ENCODE measurements at regions not wholly inside any gene's neighbourhood (a gene's known extent, or its start where the extent isn't known, plus 50 kb on each side); places are given as distances from the start of the nearest gene placed in this dataset.

- no peak for DNase-seq (ENCODE audit: low read depth)
Observed at GRCh38 chr15:93162560-93162959, 73.5 kb upstream of the RGMA start.

DNA sequence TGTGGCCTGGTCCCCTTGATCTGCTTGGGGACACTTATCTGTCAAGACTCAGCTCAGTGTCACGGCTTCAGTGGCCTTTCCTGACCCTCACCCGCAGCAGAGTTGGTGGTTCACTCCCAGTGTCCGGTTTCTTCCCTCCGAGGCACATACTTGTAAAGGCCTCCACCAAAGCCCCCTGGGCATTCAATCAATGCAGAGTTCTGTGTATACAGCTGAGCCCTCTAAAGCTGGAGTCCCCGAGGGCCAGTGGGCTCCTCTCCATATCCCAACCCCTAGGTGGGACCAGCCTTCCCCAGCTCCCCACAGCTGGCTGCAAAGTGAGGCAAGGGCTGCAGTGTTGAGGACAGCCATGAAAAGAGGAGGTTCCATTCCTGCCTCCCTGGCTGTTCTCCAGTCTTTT lies 70.9 kb upstream of the RGMA start:
- DNase-seq (ENCODE audit: low read depth): no peak

- no peak for DNase-seq (ENCODE audit: low read depth)
Observed at GRCh38 chr15:93158097-93158900, 69.3 kb upstream of the RGMA start.

DNA sequence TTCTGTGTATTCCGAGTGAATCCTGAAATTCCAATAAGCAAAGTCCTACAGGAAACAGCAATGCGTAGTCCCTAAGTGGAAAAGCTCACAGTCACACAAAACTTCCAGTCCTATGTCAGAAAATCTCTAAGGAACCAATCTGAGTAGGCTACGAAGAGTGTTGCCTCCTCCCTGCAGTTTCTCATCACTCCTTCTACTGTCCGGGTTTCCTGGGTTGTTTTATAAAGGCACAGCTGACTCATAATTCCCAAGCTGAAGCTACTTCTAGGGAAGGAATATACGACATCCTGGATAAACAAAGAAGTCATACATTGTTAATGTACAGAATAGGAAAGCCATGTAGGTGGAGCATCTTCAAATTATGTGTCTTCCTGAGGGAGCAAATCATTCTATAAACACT lies 65.7 kb upstream of the RGMA start:
- DNase-seq (ENCODE audit: low read depth): no peak

- no peak for DNase-seq (ENCODE audit: low read depth)
Observed at GRCh38 chr15:93152951-93153350, 63.9 kb upstream of the RGMA start.

- DNase-seq (ENCODE audit: low read depth): no peak
Observed at GRCh38 chr15:93152360-93152759, 63.3 kb upstream of the RGMA start.

GRCh38 chr15:93150910-93151881 lies 62.2 kb upstream of the RGMA start:
- DNase-seq (ENCODE audit: low read depth): no peak

DNA sequence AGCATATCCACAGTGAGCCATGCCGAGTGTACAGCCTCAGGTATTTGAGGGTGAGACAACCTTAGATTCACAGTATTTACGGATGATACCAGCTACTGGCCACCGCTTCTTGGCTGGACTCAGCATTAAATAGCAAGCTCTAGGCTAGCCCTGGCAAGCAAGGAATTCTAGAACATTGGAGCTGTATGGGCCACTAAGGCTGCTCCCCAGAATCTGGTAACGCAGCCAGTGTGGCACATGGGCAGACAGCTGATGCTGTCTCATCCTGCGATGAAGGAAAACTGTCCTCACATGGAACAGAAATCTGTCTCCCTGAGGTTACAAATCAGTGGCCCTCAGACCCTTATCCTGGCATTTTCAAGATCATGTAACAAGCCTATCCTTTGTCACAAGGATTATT lies 57.6 kb upstream of the RGMA start:
- DNase-seq (ENCODE audit: low read depth): no peak

DNA sequence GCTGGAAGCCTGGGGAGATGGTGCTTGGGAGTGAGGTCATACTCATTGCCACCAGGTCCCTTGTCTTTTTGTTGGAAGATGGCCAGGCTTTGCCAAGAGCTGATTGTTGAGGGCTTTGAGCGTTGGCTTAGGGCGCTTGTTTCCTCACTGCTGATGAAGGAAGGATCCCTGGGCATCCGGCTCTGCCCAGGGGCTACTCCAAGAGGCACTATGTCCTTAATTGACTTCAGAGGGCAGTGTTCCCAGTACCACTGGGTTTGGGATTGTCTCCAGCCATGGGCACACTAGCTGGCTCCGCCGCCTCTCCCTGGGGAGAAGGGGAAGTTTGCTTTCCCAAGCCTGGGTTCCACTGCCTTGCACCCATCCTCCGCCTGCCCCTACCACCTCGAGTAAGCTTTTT lies 57.2 kb upstream of the RGMA start:
- no peak for DNase-seq (ENCODE audit: low read depth)

GRCh38 chr15:93144463-93145236 lies 55.6 kb upstream of the RGMA start:
- no peak for DNase-seq (ENCODE audit: low read depth)

- no peak for DNase-seq (ENCODE audit: low read depth)
Observed at GRCh38 chr15:93143186-93143585, 54.2 kb upstream of the RGMA start.

DNA sequence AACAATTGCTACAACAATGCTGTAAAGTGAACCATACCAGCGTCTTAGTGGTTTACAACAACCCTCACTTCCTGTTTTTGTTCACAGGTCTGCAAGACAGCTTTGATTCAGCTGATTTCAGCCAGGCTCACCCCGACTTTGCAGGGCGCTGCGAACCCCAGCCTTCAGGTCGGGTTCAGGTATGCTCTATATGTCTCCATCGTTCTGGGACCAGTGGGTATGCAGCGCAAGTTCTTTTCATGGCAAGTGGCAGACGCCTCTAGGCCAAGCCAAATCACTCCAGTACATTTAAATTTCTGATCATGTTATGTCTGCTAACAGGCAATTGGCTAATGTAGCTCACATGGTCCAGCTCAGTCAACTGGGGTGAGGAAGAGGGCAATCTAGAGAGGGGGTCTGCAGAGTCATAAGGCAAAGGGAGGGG lies 52.4 kb upstream of the RGMA start:
- no peak for DNase-seq (ENCODE audit: low read depth)

DNA sequence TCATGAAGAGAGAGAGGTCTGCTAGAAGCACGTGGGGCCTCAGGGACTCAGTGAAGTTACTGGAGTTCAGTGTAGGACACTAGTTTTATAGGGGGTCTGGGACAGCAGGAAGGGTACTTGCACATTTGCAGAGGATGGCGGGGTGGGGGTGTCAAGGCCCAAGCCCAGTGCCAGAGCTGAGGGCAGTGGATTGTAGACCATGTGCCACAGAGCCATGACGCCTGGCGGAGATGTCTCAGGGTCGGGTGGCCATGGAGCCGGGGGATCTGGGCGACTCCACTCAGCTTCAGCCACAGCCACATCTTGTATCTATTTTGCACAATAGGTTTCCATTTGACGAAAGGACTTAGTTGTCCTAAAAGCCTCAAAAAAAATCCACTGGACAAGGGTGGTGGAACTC lies 50.4 kb upstream of the RGMA start:
- DNase-seq (ENCODE audit: low read depth): no peak

- DNase-seq (ENCODE audit: low read depth): no peak
Observed at GRCh38 chr15:93138681-93139250, 49.8 kb upstream of the RGMA start.
